Trophoblast cell (in vitro differentiated cells and primary cell): ENCODE measurements at regions not wholly inside any gene's neighbourhood (a gene's known extent, or its start where the extent isn't known, plus 50 kb on each side); places are given as distances from the start of the nearest gene placed in this dataset.

Source experiments
- DNase-seq, 2 donors: peaks; one replicate each; pipeline ENCODE4 v3.0.0-alpha.2; 2016
- H2AFZ ChIP-seq: 2 replicates; pipeline ENCODE4 v1.6.1; 2013; ENCODE audit warnings: low read length, moderate library complexity, mild to moderate bottlenecking; ENCODE audit not compliant: insufficient read depth, poor library complexity
- H2AK5ac ChIP-seq: 2 replicates; pipeline ENCODE4 v1.6.1; 2013; ENCODE audit warnings: mild to moderate bottlenecking, low read length
- H2BK120ac ChIP-seq: 2 replicates; pipeline ENCODE4 v1.6.1; 2013; ENCODE audit warnings: low read length, mild to moderate bottlenecking, moderate library complexity; ENCODE audit not compliant: insufficient read depth, poor library complexity
- H2BK12ac ChIP-seq: 2 replicates; pipeline ENCODE4 v1.6.1; 2013; ENCODE audit warnings: mild to moderate bottlenecking, low read length, moderate library complexity
- H2BK5ac ChIP-seq: 2 replicates; pipeline ENCODE4 v1.6.1; 2013; ENCODE audit warnings: low read length, low read depth, moderate library complexity, mild to moderate bottlenecking; ENCODE audit not compliant: poor library complexity
- H3K14ac ChIP-seq: 2 replicates; pipeline ENCODE4 v1.6.1; 2013; ENCODE audit warnings: mild to moderate bottlenecking, low read length
- H3K18ac ChIP-seq: 2 replicates; pipeline ENCODE4 v1.6.1; 2013; ENCODE audit warnings: mild to moderate bottlenecking, low read length
- H3K23ac ChIP-seq: 2 replicates; pipeline ENCODE4 v1.6.1; 2013; ENCODE audit warnings: low read length
- H3K27ac ChIP-seq: 2 replicates; pipeline ENCODE4 v1.5.1; 2013; ENCODE audit warnings: low read depth, mild to moderate bottlenecking, inconsistent platforms, low read length, moderate library complexity
- H3K27me3 ChIP-seq: 2 replicates; pipeline ENCODE4 v1.6.1; 2013; ENCODE audit warnings: inconsistent platforms, mild to moderate bottlenecking, low read length, moderate library complexity; ENCODE audit not compliant: insufficient read depth
- H3K36me3 ChIP-seq, 2 experiments: 1 replicate in 1 of 2; 2 replicates in 1 of 2; pipeline ENCODE4 v1.6.1; 2013; ENCODE audit warnings: low read length in 2 of 2, mild to moderate bottlenecking in 2 of 2, moderate library complexity in 1 of 2; ENCODE audit not compliant: insufficient read depth in 2 of 2, control insufficient read depth in 1 of 2
- H3K4ac ChIP-seq: 2 replicates; pipeline ENCODE4 v1.6.1; 2013; ENCODE audit warnings: low read depth, mild to moderate bottlenecking, low read length, moderate library complexity
- H3K4me1 ChIP-seq, 2 experiments: 1 replicate in 1 of 2; 2 replicates in 1 of 2; pipeline ENCODE4 v1.6.1; 2013; ENCODE audit warnings: low read length in 2 of 2, mild to moderate bottlenecking in 2 of 2, moderate library complexity in 1 of 2; ENCODE audit not compliant: insufficient read depth in 2 of 2, control insufficient read depth in 1 of 2
- H3K4me2 ChIP-seq: 2 replicates; pipeline ENCODE4 v1.6.1; 2013; ENCODE audit warnings: inconsistent platforms, mild to moderate bottlenecking, low read length, moderate library complexity
- H3K4me3 ChIP-seq: 2 replicates; pipeline ENCODE4 v1.5.1; 2013; ENCODE audit warnings: mild to moderate bottlenecking, low read depth, low read length, inconsistent platforms
- H3K79me1 ChIP-seq: one replicate; pipeline ENCODE4 v1.6.1; 2013; ENCODE audit warnings: low read length
- H3K79me2 ChIP-seq: 2 replicates; pipeline ENCODE4 v1.6.1; 2013; ENCODE audit warnings: low read length, mild to moderate bottlenecking; ENCODE audit not compliant: control insufficient read depth, insufficient read depth, poor library complexity
- H3K9ac ChIP-seq: 2 replicates; pipeline ENCODE4 v1.6.1; 2013; ENCODE audit warnings: mild to moderate bottlenecking, low read length
- H3K9me3 ChIP-seq: 2 replicates; pipeline ENCODE4 v1.6.1; 2013; ENCODE audit warnings: low read depth, mild to moderate bottlenecking, control low read depth, inconsistent platforms, low read length; ENCODE audit not compliant: insufficient read depth
- H4K12ac ChIP-seq: 2 replicates; pipeline ENCODE4 v1.6.1; 2013; ENCODE audit warnings: low read depth, mild to moderate bottlenecking, low read length, moderate library complexity
- H4K8ac ChIP-seq: 2 replicates; pipeline ENCODE4 v1.6.1; 2013; ENCODE audit warnings: low read depth, mild to moderate bottlenecking, low read length, moderate library complexity
- H4K91ac ChIP-seq: one replicate; pipeline ENCODE4 v1.6.1; 2013; ENCODE audit warnings: low read depth, mild to moderate bottlenecking, low read length, moderate library complexity
- WGBS: extraction: QIAGEN DNeasy Blood & Tissue Kit; methylation state at CpG from one replicate; pipeline ENCODE4 v1.1.7; 2013; ENCODE audit warnings: missing lambda C conversion rate; ENCODE audit not compliant: insufficient read length, insufficient coverage; ENCODE audit errors: extremely low coverage; 5-methylcytosine and 5-hydroxymethylcytosine counted together

GRCh38 chr22:27434898-27435297, 366.7 kb downstream of the MN1 start:
- Histone ChIP-seq H3K14ac (no peak overlapping the region), H3K4ac (no peak overlapping the region), H2BK5ac (peak overlapping the region; percentile 42), H3K18ac (no peak overlapping the region), H3K4me2 (no peak overlapping the region), H3K27me3 (no peaks in the 10 kb centered on the region), H3K4me1 (peaks cover 35 to 38% of the 10 kb centered on the region in 2 experiments), H4K8ac (no peak overlapping the region), H3K79me2 (no peaks in the 10 kb centered on the region), H4K12ac (no peak overlapping the region), H3K9me3 (peaks cover 6% of the 10 kb centered on the region), H3K9ac (no peak overlapping the region), H3K36me3 (no peaks in the 10 kb centered on the region), H2AFZ (no peak overlapping the region), H3K79me1 (peaks cover 26% of the 10 kb centered on the region), H4K91ac (peak overlapping the region; percentile 85), H2AK5ac (no peak overlapping the region), H3K23ac (no peak overlapping the region), H2BK120ac (no peak overlapping the region), H3K4me3 (no peak overlapping the region), H3K27ac (no peak overlapping the region), H2BK12ac (peak overlapping the region; percentile 20)
- no CpG with 5 or more reads among the region's 10 CpGs for WGBS
- peak in 1 of 2 donors; percentile 15 for DNase-seq

- Histone ChIP-seq H2AK5ac (no peak overlapping the region), H4K8ac (peak overlapping the region; percentile 46), H3K4me1 (peaks cover 33 to 35% of the 10 kb centered on the region in 2 experiments), H4K12ac (no peak overlapping the region), H3K18ac (peak overlapping the region; percentile 42), H2BK12ac (peak overlapping the region; percentile 30), H3K27ac (peak overlapping the region; percentile 55), H2BK120ac (no peak overlapping the region), H3K4me3 (no peak overlapping the region), H2AFZ (no peak overlapping the region), H3K9me3 (peaks cover 6% of the 10 kb centered on the region), H3K79me1 (peaks cover 24% of the 10 kb centered on the region), H3K23ac (no peak overlapping the region), H2BK5ac (peak overlapping the region; percentile 26), H3K4ac (no peak overlapping the region), H3K9ac (no peak overlapping the region), H3K4me2 (no peak overlapping the region), H3K27me3 (no peaks in the 10 kb centered on the region), H4K91ac (peak overlapping the region; percentile 82), H3K36me3 (no peaks in the 10 kb centered on the region), H3K79me2 (no peaks in the 10 kb centered on the region), H3K14ac (peak overlapping the region; percentile 66)
- no peak for DNase-seq
- no CpG with 5 or more reads among the region's 19 CpGs for WGBS
Observed at GRCh38 chr22:27435844-27436576, 365.5 kb downstream of the MN1 start.

- Histone ChIP-seq H3K9ac (no peak overlapping the region), H2AFZ (no peak overlapping the region), H3K4me2 (no peak overlapping the region), H3K23ac (no peak overlapping the region), H2BK120ac (peak overlapping the region; percentile 21), H3K4me3 (no peak overlapping the region), H2BK5ac (peak overlapping the region; percentile 26), H3K27ac (peak overlapping the region; percentile 55), H2AK5ac (peak overlapping the region; percentile 1), H3K27me3 (no peaks in the 10 kb centered on the region), H3K79me2 (no peaks in the 10 kb centered on the region), H4K8ac (no peak overlapping the region), H3K4me1 (peaks cover 28 to 31% of the 10 kb centered on the region in 2 experiments), H4K91ac (peak overlapping the region; percentile 58), H2BK12ac (peak overlapping the region; percentile 30), H3K9me3 (peaks cover 4% of the 10 kb centered on the region), H3K79me1 (peaks cover 21% of the 10 kb centered on the region), H3K18ac (peak overlapping the region; percentile 42), H3K4ac (no peak overlapping the region), H4K12ac (no peak overlapping the region), H3K14ac (peak overlapping the region; percentile 55), H3K36me3 (no peaks in the 10 kb centered on the region)
- WGBS, result no CpG with 5 or more reads among the region's 7 CpGs
- DNase-seq, result no peak
Observed at GRCh38 chr22:27436591-27436990, 365.0 kb downstream of the MN1 start.

- peak overlapping the region; percentile 32 for H4K91ac ChIP-seq
- no peak overlapping the region for H3K23ac ChIP-seq
- H3K36me3 ChIP-seq, result no peaks in the 10 kb centered on the region
- H2BK120ac ChIP-seq, result no peak overlapping the region
- H2BK5ac ChIP-seq, result no peak overlapping the region
- H4K12ac ChIP-seq, result no peak overlapping the region
- DNase-seq, result no peak
- no peak overlapping the region for H3K4me2 ChIP-seq
- peaks cover 17% of the 10 kb centered on the region for H3K79me1 ChIP-seq
- H3K27me3 ChIP-seq, result no peaks in the 10 kb centered on the region
- no peak overlapping the region for H4K8ac ChIP-seq
- no peak overlapping the region for H3K4me3 ChIP-seq
- H3K4ac ChIP-seq, result no peak overlapping the region
- no peak overlapping the region for H3K9ac ChIP-seq
- H2AFZ ChIP-seq, result no peak overlapping the region
- H3K27ac ChIP-seq, result no peak overlapping the region
- H3K14ac ChIP-seq, result no peak overlapping the region
- no peaks in the 10 kb centered on the region for H3K9me3 ChIP-seq
- no peak overlapping the region for H2AK5ac ChIP-seq
- WGBS, result no CpG with 5 or more reads among the region's 4 CpGs
- H3K18ac ChIP-seq, result no peak overlapping the region
- H3K79me2 ChIP-seq, result no peaks in the 10 kb centered on the region
- peak overlapping the region; percentile 13 for H2BK12ac ChIP-seq
- H3K4me1 ChIP-seq, result peaks cover 28% of the 10 kb centered on the region in 2 experiments
Observed at GRCh38 chr22:27437570-27437969, 364.0 kb downstream of the MN1 start.
